Ishikawa (cell line): ENCODE measurements at regions not wholly inside any gene's neighbourhood (a gene's known extent, or its start where the extent isn't known, plus 50 kb on each side); places are given as distances from the start of the nearest gene placed in this dataset.

Experiments
- CEBPB ChIP-seq: IDR thresholded peaks from 2 replicates; pipeline ENCODE4 v1.6.1; 2012
- CREB1 ChIP-seq: IDR thresholded peaks from 2 replicates; pipeline ENCODE4 v1.6.1; 2012; ENCODE audit warnings: low read depth
- EGR1 ChIP-seq: IDR thresholded peaks from 2 replicates; pipeline ENCODE4 v1.6.1; 2012
- EP300 ChIP-seq: IDR thresholded peaks from 2 replicates; pipeline ENCODE4 v1.6.1; 2012; ENCODE audit warnings: borderline replicate concordance
- FOXM1 ChIP-seq: IDR thresholded peaks from 2 replicates; pipeline ENCODE4 v1.6.1; 2012; ENCODE audit warnings: low read depth, borderline replicate concordance
- NFIC ChIP-seq: IDR thresholded peaks from 2 replicates; pipeline ENCODE4 v1.6.1; 2012
- RAD21 ChIP-seq: IDR thresholded peaks from 2 replicates; pipeline ENCODE4 v1.6.1; 2012; ENCODE audit warnings: low read depth
- TAF1 ChIP-seq: IDR thresholded peaks from 2 replicates; pipeline ENCODE4 v1.6.1; 2012; ENCODE audit warnings: low read depth, mild to moderate bottlenecking
- TCF12 ChIP-seq: IDR thresholded peaks from 2 replicates; pipeline ENCODE4 v1.6.1; 2012; ENCODE audit warnings: low read depth
- TEAD4 ChIP-seq: IDR thresholded peaks from 2 replicates; pipeline ENCODE4 v1.6.1; 2012
- YY1 ChIP-seq: IDR thresholded peaks from 2 replicates; pipeline ENCODE4 v1.6.1; 2012; ENCODE audit warnings: low read depth
- ZBTB7A ChIP-seq: IDR thresholded peaks from 2 replicates; pipeline ENCODE4 v1.6.1; 2012; ENCODE audit warnings: low read depth
- TF ChIP-seq, protein P1 (sequence below): IDR thresholded peaks from 2 replicates; pipeline ENCODE4 v1.6.1; 2012; ENCODE audit warnings: low read depth, mild to moderate bottlenecking
- TF ChIP-seq, protein P2 (sequence below): IDR thresholded peaks from 2 replicates; pipeline ENCODE4 v1.6.1; 2012
- TF ChIP-seq, protein P3 (sequence below): IDR thresholded peaks from 2 replicates; pipeline ENCODE4 v1.6.1; 2012

DNA sequence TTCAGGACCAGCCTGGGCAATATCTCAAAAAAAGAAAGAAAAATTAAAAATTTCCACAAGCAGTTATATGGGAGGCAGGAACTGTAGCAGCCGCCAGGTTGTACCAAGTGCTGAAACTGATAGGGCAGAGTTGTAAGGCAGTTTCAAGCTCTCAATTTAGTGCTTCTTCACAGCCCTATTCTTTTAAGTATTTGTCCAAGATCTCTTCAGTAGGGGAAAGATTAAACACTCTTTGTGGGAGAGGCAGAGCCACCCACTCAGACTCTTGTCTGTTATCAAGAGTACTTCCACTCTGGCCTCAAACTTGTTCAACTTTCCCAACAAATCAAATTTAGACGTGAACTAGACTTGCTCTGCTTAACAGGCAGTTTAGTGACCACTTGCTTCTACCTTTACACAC, 228.7 kb downstream of the REEP3 start:
- TF ChIP-seq TEAD4 (no peak), FOXM1 (no peak)
- TF ChIP-seq, protein P1, sequence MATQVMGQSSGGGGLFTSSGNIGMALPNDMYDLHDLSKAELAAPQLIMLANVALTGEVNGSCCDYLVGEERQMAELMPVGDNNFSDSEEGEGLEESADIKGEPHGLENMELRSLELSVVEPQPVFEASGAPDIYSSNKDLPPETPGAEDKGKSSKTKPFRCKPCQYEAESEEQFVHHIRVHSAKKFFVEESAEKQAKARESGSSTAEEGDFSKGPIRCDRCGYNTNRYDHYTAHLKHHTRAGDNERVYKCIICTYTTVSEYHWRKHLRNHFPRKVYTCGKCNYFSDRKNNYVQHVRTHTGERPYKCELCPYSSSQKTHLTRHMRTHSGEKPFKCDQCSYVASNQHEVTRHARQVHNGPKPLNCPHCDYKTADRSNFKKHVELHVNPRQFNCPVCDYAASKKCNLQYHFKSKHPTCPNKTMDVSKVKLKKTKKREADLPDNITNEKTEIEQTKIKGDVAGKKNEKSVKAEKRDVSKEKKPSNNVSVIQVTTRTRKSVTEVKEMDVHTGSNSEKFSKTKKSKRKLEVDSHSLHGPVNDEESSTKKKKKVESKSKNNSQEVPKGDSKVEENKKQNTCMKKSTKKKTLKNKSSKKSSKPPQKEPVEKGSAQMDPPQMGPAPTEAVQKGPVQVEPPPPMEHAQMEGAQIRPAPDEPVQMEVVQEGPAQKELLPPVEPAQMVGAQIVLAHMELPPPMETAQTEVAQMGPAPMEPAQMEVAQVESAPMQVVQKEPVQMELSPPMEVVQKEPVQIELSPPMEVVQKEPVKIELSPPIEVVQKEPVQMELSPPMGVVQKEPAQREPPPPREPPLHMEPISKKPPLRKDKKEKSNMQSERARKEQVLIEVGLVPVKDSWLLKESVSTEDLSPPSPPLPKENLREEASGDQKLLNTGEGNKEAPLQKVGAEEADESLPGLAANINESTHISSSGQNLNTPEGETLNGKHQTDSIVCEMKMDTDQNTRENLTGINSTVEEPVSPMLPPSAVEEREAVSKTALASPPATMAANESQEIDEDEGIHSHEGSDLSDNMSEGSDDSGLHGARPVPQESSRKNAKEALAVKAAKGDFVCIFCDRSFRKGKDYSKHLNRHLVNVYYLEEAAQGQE = no peak

DNA sequence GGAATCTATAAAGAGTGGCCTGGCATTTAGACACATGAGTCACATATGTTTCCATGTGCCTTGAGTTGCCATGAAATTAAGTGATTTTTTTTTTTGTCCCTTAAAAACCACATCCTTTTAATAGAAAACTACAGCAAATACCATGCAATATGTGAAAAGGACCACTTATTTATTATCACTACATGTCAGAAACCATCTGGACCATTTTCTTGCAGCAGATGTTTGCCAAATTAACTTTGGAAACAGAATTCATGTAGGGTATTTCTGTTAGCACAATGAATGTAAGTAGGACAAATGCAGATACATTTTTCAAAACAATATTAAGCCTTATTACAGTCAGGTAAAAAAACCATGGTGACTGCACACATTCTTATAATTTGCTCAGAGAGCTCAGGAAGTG, 230.6 kb downstream of the REEP3 start:
- no peak for TF ChIP-seq CEBPB
- TF ChIP-seq CREB1 = no peak
- TF ChIP-seq TEAD4 = no peak
- TF ChIP-seq EP300 = no peak
- TF ChIP-seq NFIC = no peak
- no peak for TF ChIP-seq YY1
- no peak for TF ChIP-seq TCF12
- TF ChIP-seq, protein P2, sequence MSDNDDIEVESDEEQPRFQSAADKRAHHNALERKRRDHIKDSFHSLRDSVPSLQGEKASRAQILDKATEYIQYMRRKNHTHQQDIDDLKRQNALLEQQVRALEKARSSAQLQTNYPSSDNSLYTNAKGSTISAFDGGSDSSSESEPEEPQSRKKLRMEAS = no peak
- TF ChIP-seq ZBTB7A = no peak
- no peak for TF ChIP-seq RAD21
- no peak for TF ChIP-seq TAF1
- no peak for TF ChIP-seq EGR1

DNA sequence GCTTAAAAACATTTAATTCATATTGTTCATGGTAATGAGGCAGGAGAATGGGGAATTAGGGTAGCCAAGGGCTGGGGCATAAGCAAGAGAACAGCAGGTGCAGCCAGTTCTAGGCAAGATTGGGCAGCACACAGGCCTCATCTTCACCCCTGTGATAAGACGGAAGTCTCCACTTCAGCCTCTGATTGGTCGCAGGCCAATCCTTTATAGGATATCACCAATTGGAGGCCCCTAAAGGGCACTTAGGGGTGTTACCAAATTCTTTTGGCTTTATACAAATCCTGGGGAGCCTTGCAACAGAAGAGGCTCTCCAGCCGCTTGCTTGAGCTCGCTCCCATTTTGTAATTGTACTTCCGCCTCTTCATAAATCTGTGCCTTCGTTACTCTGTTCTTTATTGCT, 231.1 kb downstream of the REEP3 start:
- TF ChIP-seq YY1 (no peak), NFIC (no peak), EP300 (no peak), TAF1 (no peak), TEAD4 (no peak)

DNA sequence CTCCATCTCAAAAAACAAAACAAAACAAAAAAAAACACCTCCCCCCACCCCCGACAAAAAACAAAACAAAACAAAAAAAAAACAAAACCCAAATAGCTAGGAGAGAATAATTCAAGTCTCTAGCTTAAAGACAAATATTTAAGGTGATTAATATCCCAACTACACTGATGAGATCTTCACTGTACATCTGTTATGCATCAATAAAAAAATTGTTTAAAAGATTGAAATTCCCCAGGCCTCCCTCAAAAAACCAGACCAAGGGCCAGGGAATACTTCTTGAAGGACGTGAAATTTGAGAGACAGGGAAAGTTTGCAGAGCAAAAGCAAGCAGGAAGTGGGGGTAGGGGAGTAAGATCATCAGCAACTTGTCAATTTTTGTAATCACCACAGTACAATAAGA, 232.6 kb downstream of the REEP3 start:
- TF ChIP-seq CEBPB = no peak
- TF ChIP-seq TEAD4 = no peak
- TF ChIP-seq, protein P1 = no peak
- TF ChIP-seq TAF1 = no peak
- no peak for TF ChIP-seq CREB1
- TF ChIP-seq YY1 = no peak
- no peak for TF ChIP-seq FOXM1
- no peak for TF ChIP-seq ZBTB7A
- TF ChIP-seq, protein P3, sequence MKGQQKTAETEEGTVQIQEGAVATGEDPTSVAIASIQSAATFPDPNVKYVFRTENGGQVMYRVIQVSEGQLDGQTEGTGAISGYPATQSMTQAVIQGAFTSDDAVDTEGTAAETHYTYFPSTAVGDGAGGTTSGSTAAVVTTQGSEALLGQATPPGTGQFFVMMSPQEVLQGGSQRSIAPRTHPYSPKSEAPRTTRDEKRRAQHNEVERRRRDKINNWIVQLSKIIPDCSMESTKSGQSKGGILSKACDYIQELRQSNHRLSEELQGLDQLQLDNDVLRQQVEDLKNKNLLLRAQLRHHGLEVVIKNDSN = no peak
- TF ChIP-seq TCF12 = no peak
- no peak for TF ChIP-seq NFIC
- no peak for TF ChIP-seq EGR1
- TF ChIP-seq EP300 = no peak
- TF ChIP-seq, protein P2 = no peak
- TF ChIP-seq RAD21 = no peak

DNA sequence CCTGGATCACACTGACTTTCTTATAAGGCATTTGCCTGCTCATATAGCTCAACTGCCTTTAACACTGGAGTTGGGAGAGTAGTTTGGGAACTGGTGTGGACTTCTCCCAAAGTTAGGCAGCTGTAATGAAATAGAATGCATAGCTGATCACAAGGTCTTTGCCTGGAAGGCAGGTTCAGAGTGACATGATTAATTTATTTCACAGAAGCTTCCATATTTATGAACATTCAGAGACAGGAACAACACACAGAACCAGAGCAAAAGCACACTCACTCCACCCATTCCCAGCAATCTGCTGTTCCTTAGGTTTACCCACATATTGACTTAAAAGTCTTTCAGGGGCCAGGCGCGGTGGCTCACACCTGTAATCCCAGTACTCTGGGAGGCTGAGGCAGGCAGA, 234.2 kb downstream of the REEP3 start:
- TF ChIP-seq TEAD4 (no peak), FOXM1 (no peak), CREB1 (no peak), TAF1 (no peak), NFIC (no peak), EP300 (no peak), RAD21 (no peak), ZBTB7A (no peak), YY1 (no peak), CEBPB (no peak), EGR1 (no peak), TCF12 (no peak)
- TF ChIP-seq, protein P2 = no peak
- TF ChIP-seq, protein P1 = no peak
- TF ChIP-seq, protein P3 = no peak
